GM12873 (cell line): ENCODE measurements at regions not wholly inside any gene's neighbourhood (a gene's known extent, or its start where the extent isn't known, plus 50 kb on each side); places are given as distances from the start of the nearest gene placed in this dataset.

Source experiments
- CTCF ChIP-seq: IDR thresholded peaks from 2 replicates; pipeline ENCODE4 v1.5.1; 2012; ENCODE audit warnings: low read depth, mild to moderate bottlenecking, moderate library complexity, low read length, control low read depth; ENCODE audit not compliant: insufficient read depth; ENCODE audit errors: missing control alignments

GRCh38 chr5:20088361-20088760, 100.4 kb upstream of the CDH18 start:
- no peak for TF ChIP-seq CTCF

DNA sequence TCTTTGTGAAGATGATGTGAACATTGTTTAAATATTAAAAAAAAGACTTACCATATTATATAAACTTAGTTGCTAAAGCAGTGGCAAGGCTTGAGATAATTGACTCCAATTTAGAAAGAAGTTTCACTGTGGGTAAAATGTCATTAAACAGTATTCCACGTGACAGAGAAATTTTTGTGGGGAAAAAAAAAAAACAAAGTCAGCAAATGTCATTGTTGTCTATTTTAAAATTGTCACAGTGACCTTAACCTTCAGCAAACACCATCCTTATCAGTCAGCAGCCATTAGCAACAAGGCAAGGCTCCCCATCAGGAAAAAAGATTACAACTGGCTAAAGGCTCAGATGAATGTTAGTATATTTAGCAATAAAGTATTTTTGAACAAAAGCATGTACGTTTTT, 99.3 kb upstream of the CDH18 start:
- TF ChIP-seq CTCF, result no peak

DNA sequence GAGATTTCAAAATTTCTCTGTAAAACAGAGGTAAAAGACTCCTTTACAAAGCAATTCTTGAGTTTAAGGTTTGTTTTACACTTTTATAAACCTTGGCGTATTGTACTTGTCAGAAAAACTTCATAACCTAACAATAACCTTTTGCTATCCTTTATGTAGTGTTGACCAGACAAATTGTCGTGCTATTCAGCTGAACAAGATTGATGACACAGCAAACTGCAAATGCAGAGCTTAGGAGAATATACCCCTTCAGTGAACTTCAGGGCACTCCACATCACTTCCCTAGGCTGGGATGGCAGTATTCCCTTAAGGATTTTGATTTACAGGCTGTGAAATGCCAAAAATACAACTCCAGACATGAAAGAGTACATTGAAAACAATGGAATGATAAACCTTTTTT, 89.2 kb upstream of the CDH18 start:
- TF ChIP-seq CTCF, result no peak

DNA sequence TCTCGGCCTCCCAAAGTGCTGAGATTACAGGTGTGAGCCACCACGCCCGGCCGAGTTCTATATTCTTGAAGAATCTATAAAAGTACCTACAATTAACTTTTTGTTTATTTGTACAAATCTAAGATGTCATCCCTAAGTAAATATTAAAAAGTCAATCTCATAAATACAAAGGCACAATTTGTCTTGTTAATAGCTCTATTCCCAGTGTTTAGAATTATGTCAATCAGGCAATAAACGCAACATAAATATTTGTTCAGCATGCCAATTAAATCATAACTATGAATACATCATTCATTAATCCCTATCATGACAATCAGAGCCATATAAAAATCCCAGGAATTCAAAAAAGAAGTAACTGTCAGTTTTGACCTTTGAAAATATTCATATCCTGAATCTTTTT, 68.9 kb upstream of the CDH18 start:
- no peak for TF ChIP-seq CTCF

DNA sequence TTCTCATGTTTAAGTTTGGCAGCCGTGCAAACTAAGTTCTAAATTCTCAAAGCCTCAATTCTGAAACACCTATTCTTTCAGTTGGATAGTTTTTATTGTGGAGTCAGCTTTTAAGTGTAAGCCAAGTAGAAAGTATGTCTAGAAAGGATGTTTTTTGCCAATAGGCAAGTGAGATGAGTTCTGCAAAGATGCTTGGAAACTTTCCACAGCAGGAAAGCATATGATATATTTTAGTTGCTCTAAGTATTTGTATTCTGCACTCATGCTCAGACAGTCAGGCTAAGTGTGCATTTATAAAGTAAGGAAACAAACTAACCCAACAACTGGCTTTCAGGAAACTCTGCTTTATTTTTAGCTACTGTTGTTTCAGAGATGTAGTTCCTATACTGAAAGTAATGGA, 67.3 kb upstream of the CDH18 start:
- no peak for TF ChIP-seq CTCF

- TF ChIP-seq CTCF, result no peak
These were observed 62.3 kb upstream of the CDH18 start for GRCh38 chr5:20050262-20050661.

DNA sequence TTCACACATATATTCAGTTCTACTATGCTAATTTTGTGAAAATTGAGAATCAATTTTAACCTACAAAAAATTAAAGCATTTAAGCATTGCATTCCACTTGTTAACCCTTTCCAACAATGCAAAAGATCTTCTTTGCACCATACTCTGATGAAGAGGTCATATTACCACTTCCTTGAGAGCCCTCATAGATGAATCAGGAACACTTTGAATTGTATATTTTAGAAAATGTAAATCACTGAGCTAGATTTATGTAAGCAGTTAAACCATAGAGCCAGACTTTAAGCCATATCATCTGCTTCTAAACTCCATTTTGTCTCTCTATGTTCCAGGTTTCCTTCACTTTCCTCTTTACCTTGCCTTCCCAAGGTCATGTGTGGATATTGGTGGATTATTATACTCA, 56.5 kb upstream of the CDH18 start:
- TF ChIP-seq CTCF, result no peak
